Loucy (cell line): ENCODE measurements at regions not wholly inside any gene's neighbourhood (a gene's known extent, or its start where the extent isn't known, plus 50 kb on each side); places are given as distances from the start of the nearest gene placed in this dataset.

ENCODE experiments used
- H2AFZ ChIP-seq: fragments of 200-600 bp; sonication (generic); 2 replicates; pipeline ENCODE4 v1.6.0; 2016; ENCODE audit warnings: antibody characterized with exemption, mild to moderate bottlenecking, low read length, moderate library complexity
- H3F3A ChIP-seq: fragments of 200-600 bp; 2 replicates; pipeline ENCODE4 v1.6.0; 2016; ENCODE audit warnings: antibody characterized with exemption, low read depth, mild to moderate bottlenecking
- H3K27me3 ChIP-seq: fragments of 200-600 bp; sonication (generic); 2 replicates; pipeline ENCODE4 v1.6.1; 2014; ENCODE audit warnings: low read length, mild to moderate bottlenecking; ENCODE audit not compliant: insufficient read depth, poor library complexity, severe bottlenecking
- H3K36me3 ChIP-seq: fragments of 200-600 bp; sonication (generic); 2 replicates; pipeline ENCODE4 v1.6.1; 2016; ENCODE audit warnings: low read length; ENCODE audit not compliant: insufficient read depth
- H3K4me1 ChIP-seq: fragments of 200-600 bp; sonication (generic); 2 replicates; pipeline ENCODE4 v1.5.1; 2014; ENCODE audit warnings: low read length, mild to moderate bottlenecking; ENCODE audit not compliant: insufficient read depth, poor library complexity, severe bottlenecking
- H3K4me2 ChIP-seq: fragments of 200-600 bp; sonication (generic); 2 replicates; pipeline ENCODE4 v1.6.0; 2014; ENCODE audit warnings: antibody characterized with exemption, low read length, low read depth, mild to moderate bottlenecking; ENCODE audit not compliant: poor library complexity, severe bottlenecking
- H3K4me3 ChIP-seq: fragments of 200-600 bp; sonication (generic); 2 replicates; pipeline ENCODE4 v1.5.1; 2014; ENCODE audit warnings: low read length, mild to moderate bottlenecking, mixed read lengths; ENCODE audit not compliant: poor library complexity, severe bottlenecking
- H3K79me2 ChIP-seq: fragments of 200-600 bp; sonication (generic); 2 replicates; pipeline ENCODE4 v1.6.1; 2014; ENCODE audit warnings: low read length; ENCODE audit not compliant: insufficient read depth
- H3K9ac ChIP-seq: fragments of 200-600 bp; sonication (generic); 2 replicates; pipeline ENCODE4 v1.6.0; 2014; ENCODE audit warnings: mild to moderate bottlenecking, low read depth, low read length, moderate library complexity; ENCODE audit not compliant: poor library complexity, severe bottlenecking
- H3K9me2 ChIP-seq: fragments of 200-600 bp; sonication (generic); replicated peaks from 2 replicates; pipeline ENCODE4 v1.6.1; 2016; ENCODE audit warnings: low read depth, low read length, mixed read lengths
- H3K9me3 ChIP-seq: fragments of 200-600 bp; sonication (generic); 2 replicates; pipeline ENCODE4 v1.6.1; 2014; ENCODE audit warnings: mild to moderate bottlenecking, antibody characterized with exemption, low read length, low read depth; ENCODE audit not compliant: insufficient read depth
- H4K20me1 ChIP-seq: fragments of 200-600 bp; sonication (generic); 2 replicates; pipeline ENCODE4 v1.6.0; 2014; ENCODE audit warnings: antibody characterized with exemption, low read length, mild to moderate bottlenecking; ENCODE audit not compliant: insufficient read depth, poor library complexity, severe bottlenecking
- EZH2phosphoT487 ChIP-seq: fragments of 200-600 bp; IDR thresholded peaks from 2 replicates; pipeline ENCODE4 v1.6.1; 2018; ENCODE audit warnings: antibody characterized with exemption, mild to moderate bottlenecking, moderate library complexity, borderline replicate concordance
- TF ChIP-seq, protein P1 (sequence below): fragments of 200-600 bp; sonication (generic); conservative IDR thresholded peaks from 2 replicates; pipeline ENCODE4 v1.5.1; 2014; ENCODE audit warnings: mild to moderate bottlenecking, antibody characterized with exemption, low read length

DNA sequence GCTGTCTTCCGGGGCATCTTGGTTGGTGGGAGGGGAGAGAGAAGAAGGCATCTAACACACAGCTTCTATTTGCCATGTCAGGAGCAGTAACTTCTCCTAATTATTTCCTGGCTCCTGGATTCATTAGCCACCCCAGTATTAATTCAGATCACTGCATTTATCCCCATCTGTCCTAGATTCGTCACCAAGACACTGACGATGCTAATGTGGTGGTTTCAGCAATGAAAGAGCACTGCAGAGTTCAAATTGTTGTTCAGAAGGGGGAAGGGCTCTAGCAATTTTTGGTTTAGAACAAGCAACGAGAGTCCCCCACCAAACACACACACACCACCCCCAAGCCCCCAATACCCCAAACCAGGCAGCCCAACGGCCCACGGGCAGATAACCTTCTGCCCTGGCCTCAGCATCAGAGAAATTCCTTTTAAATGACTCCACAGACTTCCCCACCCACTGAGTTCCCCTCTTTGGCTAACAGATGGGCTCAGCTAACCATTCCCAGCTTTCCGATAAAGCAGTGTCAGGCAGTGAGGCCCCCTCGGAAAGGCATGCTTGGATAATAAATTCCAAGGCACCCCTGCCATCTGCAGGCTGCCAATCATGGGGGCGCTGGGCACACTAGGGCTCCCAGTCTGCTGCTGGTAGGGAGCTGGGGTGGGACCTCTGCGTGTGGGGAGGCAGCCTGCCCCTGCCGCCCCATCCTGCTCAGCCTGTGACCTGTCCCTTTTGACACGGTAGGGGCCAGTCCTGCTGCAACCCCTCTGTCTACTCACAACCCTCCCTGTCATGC is 453.5 kb downstream of the MIAT start:
- TF ChIP-seq, protein P1, sequence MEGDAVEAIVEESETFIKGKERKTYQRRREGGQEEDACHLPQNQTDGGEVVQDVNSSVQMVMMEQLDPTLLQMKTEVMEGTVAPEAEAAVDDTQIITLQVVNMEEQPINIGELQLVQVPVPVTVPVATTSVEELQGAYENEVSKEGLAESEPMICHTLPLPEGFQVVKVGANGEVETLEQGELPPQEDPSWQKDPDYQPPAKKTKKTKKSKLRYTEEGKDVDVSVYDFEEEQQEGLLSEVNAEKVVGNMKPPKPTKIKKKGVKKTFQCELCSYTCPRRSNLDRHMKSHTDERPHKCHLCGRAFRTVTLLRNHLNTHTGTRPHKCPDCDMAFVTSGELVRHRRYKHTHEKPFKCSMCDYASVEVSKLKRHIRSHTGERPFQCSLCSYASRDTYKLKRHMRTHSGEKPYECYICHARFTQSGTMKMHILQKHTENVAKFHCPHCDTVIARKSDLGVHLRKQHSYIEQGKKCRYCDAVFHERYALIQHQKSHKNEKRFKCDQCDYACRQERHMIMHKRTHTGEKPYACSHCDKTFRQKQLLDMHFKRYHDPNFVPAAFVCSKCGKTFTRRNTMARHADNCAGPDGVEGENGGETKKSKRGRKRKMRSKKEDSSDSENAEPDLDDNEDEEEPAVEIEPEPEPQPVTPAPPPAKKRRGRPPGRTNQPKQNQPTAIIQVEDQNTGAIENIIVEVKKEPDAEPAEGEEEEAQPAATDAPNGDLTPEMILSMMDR: no peak
- no peak for TF ChIP-seq EZH2phosphoT487
- Histone ChIP-seq H3K4me1 (no peaks in the 10 kb centered on the region), H3K79me2 (no peaks in the 10 kb centered on the region), H3K9me3 (peaks cover 11% of the 10 kb centered on the region; the same call in 1 of the 2 replicates), H4K20me1 (no peaks in the 10 kb centered on the region), H2AFZ (no peak overlapping the region), H3K4me2 (no peak overlapping the region), H3K4me3 (no peak overlapping the region), H3F3A (no peaks in the 10 kb centered on the region), H3K36me3 (no peaks in the 10 kb centered on the region), H3K27me3 (no peaks in the 10 kb centered on the region), H3K9me2 (no peaks in the 10 kb centered on the region), H3K9ac (no peak overlapping the region)

DNA sequence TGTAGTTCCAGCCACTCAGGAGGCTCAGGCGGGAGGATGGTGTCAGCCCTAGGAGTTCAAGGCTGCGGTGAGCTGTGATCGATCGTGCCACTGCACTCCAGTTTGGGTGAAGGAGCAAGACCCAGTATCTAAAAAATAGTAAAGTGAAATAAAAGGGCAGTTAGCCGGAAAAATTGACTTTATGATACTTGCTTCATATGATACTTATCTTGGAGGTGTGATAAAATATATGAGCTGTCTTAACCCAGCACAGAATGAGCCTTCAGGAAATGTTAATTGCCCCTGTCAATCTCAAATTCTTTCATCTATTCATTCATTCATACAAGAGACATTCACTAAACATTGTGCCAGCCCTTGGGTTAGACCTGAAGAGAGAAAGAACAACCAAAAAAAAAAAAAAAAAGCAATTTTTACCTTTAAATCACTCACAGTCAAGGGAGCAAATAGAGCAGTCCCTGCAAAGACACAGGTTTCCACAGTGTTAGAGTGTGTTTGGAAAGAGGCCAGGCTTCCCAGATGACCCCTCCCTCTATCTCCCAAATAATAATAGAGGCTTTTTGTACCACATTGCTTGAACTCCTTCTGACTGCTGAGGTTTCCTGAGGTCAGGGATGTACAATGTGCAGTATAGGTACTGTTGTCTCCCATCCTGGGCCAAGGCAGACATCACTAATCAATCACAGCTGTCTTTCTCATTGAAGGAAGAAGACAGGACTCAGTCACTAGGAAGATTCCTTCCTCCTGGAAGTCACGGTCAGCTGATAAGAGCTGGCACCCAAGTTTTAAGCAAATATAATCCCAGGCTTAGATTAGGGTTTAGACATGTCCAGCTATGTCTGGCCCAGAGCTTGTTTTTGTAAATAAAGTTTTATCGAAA is 454.6 kb downstream of the MIAT start:
- Histone ChIP-seq H3K36me3 (no peaks in the 10 kb centered on the region), H3K79me2 (no peaks in the 10 kb centered on the region), H3K27me3 (no peaks in the 10 kb centered on the region), H3K9me3 (peaks cover 11% of the 10 kb centered on the region; the same call in 1 of the 2 replicates), H4K20me1 (no peaks in the 10 kb centered on the region), H3K9ac (no peak overlapping the region), H2AFZ (no peak overlapping the region), H3K9me2 (no peaks in the 10 kb centered on the region), H3F3A (no peaks in the 10 kb centered on the region), H3K4me1 (no peaks in the 10 kb centered on the region), H3K4me2 (no peak overlapping the region), H3K4me3 (no peak overlapping the region)
- TF ChIP-seq, protein P1: no peak
- TF ChIP-seq EZH2phosphoT487: no peak

DNA sequence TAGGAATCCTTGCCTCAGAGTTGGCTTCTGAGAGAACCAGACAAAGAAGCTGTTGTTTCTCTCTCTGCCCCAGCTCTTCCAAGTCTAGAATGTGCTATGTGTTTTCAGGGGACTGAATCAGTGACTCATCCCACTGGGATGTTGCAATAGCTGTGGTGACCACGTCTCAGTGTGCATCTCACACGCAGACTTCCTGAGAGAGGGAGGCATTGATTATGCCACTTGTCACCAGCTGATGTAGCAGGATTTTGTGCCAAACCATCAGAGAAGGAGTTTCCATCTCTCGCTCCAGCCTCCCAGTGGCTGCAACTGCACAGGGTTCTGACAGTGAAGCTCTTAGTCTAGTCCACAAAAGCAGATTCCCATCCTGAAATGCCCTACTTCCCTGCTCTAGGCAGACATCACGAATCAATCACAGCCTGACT is 455.8 kb downstream of the MIAT start:
- H3K36me3 ChIP-seq: no peaks in the 10 kb centered on the region
- H3K9me2 ChIP-seq: no peaks in the 10 kb centered on the region
- H3K79me2 ChIP-seq: no peaks in the 10 kb centered on the region
- H3F3A ChIP-seq: no peaks in the 10 kb centered on the region
- H3K4me1 ChIP-seq: no peaks in the 10 kb centered on the region
- no peaks in the 10 kb centered on the region for H4K20me1 ChIP-seq
- H3K9me3 ChIP-seq: peaks cover 11% of the 10 kb centered on the region; the same call in 1 of the 2 replicates
- no peak overlapping the region for H2AFZ ChIP-seq
- TF ChIP-seq, protein P1: no peak
- TF ChIP-seq EZH2phosphoT487: no peak
- H3K9ac ChIP-seq: no peak overlapping the region
- H3K27me3 ChIP-seq: no peaks in the 10 kb centered on the region
- H3K4me2 ChIP-seq: no peak overlapping the region
- no peak overlapping the region for H3K4me3 ChIP-seq
